ENCODE measurements at regions not wholly inside any gene's neighbourhood (a gene's known extent, or its start where the extent isn't known, plus 50 kb on each side); places are given as distances from the start of the nearest gene placed in this dataset.

DNA sequence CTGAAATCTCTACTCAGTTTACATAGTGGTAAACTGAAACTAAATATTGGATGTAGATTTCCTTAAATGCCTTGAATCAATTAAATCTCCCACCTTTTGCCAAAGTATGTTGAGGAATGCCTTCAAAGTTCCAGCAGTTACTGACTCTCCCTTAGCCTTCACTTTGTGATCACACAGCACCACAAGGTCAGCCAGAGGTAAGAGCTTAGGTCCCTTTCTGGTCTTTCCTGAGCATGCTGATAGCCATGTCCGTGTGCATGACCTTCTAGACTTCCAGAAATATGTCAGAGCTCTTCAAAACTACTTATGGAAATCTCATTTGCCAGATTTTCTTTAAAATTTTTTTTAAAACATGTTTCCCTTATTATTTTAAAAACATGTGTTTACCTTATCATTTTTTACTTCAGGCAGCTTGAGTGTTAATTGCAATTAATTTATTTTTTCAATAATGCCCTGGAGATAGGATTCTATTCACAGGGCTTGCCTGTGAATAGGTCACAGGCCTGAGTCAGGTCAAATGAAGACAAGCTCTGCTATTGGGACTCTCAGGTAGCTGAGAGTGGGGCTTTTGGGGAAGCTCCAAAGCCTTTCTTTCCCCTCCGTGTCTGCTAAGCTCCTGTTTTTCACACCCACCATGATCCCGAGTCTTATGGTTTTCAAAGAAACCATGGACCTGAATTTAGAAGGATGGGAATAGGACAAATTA lies 220.5 kb downstream of the CXCL12 start:
- no peak for TF ChIP-seq JUND (IDR thresholded peaks at IDR 0.05)
- TF ChIP-seq ATF3 (IDR thresholded peaks at IDR 0.05), result no peak
- TF ChIP-seq, protein P1, sequence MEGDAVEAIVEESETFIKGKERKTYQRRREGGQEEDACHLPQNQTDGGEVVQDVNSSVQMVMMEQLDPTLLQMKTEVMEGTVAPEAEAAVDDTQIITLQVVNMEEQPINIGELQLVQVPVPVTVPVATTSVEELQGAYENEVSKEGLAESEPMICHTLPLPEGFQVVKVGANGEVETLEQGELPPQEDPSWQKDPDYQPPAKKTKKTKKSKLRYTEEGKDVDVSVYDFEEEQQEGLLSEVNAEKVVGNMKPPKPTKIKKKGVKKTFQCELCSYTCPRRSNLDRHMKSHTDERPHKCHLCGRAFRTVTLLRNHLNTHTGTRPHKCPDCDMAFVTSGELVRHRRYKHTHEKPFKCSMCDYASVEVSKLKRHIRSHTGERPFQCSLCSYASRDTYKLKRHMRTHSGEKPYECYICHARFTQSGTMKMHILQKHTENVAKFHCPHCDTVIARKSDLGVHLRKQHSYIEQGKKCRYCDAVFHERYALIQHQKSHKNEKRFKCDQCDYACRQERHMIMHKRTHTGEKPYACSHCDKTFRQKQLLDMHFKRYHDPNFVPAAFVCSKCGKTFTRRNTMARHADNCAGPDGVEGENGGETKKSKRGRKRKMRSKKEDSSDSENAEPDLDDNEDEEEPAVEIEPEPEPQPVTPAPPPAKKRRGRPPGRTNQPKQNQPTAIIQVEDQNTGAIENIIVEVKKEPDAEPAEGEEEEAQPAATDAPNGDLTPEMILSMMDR (IDR thresholded peaks at IDR 0.05; ENCODE audit: low read depth, low read length, missing input control), result no peak
- TF ChIP-seq YY1 (IDR thresholded peaks at IDR 0.05), result no peak
- no peak for TF ChIP-seq MAX (IDR thresholded peaks at IDR 0.05)
- TF ChIP-seq SP1 (IDR thresholded peaks at IDR 0.05), result no peak
- TF ChIP-seq GABPA (IDR thresholded peaks at IDR 0.05 in 1 of 2, conservative IDR thresholded peaks at IDR 0.05 in 1 of 2), result no peak
- TF ChIP-seq NR2F2 (IDR thresholded peaks at IDR 0.05), result no peak
- no peak for TF ChIP-seq RAD21 (IDR thresholded peaks at IDR 0.05)
- TF ChIP-seq, protein P2, sequence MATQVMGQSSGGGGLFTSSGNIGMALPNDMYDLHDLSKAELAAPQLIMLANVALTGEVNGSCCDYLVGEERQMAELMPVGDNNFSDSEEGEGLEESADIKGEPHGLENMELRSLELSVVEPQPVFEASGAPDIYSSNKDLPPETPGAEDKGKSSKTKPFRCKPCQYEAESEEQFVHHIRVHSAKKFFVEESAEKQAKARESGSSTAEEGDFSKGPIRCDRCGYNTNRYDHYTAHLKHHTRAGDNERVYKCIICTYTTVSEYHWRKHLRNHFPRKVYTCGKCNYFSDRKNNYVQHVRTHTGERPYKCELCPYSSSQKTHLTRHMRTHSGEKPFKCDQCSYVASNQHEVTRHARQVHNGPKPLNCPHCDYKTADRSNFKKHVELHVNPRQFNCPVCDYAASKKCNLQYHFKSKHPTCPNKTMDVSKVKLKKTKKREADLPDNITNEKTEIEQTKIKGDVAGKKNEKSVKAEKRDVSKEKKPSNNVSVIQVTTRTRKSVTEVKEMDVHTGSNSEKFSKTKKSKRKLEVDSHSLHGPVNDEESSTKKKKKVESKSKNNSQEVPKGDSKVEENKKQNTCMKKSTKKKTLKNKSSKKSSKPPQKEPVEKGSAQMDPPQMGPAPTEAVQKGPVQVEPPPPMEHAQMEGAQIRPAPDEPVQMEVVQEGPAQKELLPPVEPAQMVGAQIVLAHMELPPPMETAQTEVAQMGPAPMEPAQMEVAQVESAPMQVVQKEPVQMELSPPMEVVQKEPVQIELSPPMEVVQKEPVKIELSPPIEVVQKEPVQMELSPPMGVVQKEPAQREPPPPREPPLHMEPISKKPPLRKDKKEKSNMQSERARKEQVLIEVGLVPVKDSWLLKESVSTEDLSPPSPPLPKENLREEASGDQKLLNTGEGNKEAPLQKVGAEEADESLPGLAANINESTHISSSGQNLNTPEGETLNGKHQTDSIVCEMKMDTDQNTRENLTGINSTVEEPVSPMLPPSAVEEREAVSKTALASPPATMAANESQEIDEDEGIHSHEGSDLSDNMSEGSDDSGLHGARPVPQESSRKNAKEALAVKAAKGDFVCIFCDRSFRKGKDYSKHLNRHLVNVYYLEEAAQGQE (IDR thresholded peaks at IDR 0.05), result no peak

All from liver (tissue), 3 donors.